ENCODE measurements at regions not wholly inside any gene's neighbourhood (a gene's known extent, or its start where the extent isn't known, plus 50 kb on each side); places are given as distances from the start of the nearest gene placed in this dataset.

DNA sequence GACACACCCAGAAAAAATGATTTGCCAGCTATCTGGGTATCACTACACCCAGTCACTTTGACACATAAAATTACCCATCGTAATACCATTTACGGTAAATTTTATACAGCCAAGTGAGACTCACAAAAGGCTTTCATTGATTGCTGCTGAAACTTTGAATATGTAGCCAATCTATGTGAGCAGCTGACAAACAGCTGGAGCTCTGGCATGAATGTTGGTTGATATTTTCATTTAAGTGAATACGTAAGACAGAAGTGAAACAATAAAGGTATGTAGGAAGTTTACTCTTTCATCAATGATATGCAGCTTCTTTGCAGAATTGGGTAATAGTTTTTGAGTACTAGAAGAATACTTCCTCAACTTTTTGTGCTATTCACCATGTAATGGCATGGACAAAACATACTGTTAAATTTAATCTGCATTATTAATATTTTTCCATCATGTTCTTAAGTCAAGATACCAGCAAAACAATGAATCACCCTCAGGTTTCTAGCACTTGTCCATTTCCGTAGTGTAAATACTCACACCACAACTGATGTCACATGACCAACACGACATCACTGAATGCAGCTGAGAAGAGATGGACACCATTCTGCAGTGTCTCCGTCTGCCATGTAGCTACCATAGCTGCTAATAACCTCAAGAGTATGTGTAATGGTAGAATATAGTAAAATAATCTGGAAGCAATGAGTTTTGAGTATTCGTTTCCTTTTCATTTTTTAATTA, 205.9 kb upstream of the HES1 start:
- DNase-seq (ENCODE audit: low spot score) = no peak

DNA sequence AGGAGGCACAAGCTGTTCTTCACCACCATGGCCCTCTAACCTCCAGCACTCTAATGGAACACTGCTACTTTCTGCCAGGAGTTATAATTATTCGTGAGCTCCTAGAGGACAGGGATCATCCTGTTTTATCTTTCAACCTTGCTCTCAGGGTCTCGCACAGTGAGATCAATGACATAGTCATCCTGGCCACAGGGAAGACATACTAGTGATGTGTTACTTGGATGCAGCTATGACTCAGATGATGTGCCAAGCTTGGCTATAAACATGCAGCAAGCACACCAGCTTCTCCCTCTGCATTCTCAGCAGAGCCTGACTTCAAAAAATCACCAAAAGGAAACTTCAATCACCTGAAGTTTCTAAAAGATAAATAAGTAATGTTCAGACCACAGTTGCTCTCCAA, 203.8 kb upstream of the HES1 start:
- DNase-seq (ENCODE audit: low spot score) = no peak

DNA sequence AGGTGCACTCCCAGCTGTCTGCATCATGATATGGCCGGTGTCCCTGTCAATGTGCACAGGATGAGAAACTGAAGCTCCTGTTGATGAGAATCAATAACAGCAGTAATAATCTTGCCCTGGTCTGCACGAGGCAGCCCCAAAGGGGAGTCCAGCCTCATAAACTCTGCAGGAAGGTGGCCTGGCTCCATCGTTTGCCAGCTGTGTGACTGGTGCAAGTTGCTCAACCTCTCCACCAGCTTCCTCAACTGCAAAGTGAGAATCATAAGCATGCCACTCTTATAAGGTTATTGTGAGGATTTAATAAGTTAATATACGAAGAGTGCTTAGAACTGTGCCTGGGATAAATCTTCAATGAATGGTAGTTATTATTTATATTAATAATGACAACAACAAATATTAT, 203.4 kb upstream of the HES1 start:
- DNase-seq (ENCODE audit: low spot score) = no peak

- no peak for DNase-seq (ENCODE audit: low spot score)
Measured at GRCh38 chr3:193933451-193933850, 202.5 kb upstream of the HES1 start.

DNA sequence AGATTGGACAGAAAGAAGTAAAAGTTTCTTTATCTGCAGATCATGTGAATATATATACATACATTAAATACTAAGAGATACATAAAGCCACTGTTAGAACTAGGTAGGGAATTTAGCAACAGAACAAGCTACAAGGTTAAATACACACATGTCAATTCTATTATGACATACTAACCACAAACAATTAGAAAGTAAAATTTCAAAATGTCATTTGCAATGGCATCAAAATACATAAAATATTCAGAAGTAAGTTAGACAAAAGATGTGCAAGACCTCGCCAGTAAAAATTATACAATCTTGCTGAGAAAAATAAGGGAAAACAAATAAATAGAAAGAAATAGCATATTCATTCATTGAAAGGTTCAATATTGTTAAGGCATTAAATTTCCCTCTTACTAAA, 200.0 kb upstream of the HES1 start:
- DNase-seq (ENCODE audit: low spot score) = no peak

DNA sequence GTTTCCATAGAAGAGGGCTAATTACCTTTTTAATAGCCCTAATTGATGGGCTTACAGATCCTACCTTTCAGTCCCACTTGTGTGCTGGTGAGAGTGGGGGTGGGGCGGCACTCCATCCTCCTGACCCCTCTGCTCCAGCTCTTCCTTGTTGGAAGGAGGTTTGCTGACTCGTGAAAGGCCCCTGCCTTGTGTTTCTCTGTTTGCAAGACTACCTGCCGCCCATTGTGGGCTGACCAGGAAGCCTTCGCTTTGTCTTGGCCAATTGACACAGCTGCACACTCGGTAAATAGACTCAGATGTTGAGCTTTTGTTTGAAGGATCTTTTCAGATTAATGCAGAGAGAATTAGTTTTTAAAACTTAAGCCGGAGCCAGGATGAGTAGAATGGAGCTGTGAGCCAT, 197.3 kb upstream of the HES1 start:
- DNase-seq (ENCODE audit: low spot score) = no peak

DNA sequence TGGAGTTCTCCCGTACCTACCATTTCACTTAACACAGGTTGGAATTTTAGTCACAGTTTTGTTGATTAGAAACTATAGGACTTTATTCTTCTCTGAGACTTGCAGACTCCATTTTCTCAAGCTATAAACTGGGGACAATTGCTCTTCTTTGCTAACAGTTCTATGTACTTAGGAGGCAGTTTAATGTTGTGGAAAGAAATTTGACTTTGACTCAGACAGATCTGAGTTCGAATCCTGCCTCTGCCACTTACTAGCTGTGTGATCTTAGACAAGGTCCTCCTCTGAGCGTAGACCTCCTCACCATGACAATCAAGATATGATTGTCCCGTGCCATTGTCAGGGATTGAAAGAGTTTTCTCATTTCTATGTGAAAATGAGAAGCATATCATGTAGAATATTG, 196.4 kb upstream of the HES1 start:
- DNase-seq (ENCODE audit: low spot score) = no peak

DNA sequence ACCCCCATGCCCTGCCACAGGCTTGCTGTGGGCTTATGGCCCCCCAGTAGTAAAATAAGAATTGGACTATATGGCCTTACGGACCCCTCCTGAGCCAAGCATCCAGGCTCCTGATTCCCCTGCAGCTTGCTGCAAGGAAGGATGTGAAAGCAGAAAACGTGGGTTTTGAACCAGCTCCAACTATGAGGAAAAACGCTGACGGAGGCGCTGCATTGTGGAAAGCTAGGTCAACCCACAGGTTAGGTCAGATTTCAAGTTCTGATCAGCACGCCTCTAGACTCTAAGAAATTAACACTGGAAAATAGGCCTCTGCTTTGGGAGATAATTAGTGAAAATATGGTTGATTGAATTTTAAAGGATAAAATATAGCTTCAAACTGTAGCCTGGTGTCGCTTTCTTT, 195.4 kb upstream of the HES1 start:
- DNase-seq (ENCODE audit: low spot score) = no peak

DNA sequence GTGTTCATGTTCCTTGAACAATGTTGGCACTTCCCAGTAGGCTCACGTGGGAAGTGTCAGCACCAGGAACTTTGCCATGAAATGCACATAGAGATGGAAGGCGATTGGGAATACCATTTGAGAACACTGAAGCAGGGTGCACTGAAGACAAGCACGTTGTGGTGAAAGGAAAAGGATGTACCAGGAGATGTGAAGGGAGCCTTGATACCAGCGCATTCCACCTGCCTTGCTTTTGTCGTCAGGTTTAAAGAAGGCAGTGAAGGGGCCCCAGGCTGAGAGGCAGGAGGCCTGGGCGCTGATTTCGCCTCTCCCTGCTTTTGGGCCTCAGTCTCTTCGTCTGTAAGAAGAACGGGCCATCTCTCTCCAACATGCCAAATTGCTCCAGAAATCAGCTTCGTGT, 194.5 kb upstream of the HES1 start:
- no peak for DNase-seq (ENCODE audit: low spot score)

GRCh38 chr3:193942516-193943055, 193.4 kb upstream of the HES1 start:
- no peak for DNase-seq (ENCODE audit: low spot score)

DNA sequence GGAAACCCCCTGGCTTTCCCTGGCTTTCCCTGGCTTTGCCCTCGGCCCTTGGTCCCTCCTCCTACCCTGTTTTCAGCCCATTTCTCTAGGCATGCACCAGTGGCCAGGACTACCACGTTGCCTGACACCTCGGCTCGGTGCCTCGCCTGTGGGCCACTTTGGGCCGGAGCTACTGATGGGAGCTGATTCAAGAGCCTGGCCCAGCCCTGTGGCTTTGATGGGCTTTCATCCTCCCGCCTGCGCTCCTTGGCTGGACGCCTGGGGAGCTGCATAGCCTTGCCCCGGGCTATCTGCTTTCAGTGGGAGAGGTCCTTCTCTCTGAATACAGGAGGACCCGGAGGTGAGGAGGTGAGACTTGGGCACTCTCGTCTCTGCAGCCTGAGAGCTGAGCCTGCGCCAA, 192.7 kb upstream of the HES1 start:
- no peak for DNase-seq (ENCODE audit: low spot score)

DNA sequence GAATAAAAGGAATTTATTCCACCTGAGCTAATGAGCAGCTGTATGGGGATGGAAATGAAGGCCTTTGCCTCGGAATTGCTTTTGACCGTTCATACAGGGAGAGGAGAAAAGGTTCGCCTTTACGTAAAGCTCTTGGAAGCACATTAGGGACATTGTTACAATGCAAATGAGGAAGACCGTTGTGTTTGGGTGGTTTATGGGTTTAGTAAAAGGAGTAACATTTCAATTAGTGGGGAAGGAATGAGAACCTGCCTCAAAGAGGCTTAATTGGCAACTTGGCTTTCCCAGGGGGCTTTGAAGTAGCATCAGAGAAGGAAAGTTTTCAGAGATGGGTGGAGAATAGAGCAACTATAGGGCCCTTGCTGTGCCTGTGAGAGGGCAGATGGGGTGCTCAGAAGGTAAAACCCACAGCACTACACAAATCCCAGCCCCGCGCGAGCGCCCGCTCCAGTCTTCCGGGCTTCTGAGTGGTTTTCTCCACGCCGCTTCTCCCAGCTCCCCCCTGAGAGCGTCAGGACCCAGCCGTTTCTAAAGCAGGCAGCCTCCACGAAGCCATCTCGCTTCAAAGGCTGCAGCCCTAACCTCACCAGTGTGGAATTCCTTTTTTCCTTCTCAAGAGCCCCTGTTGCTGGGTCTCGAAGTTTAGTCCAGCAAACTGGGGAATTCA, 192.0 kb upstream of the HES1 start:
- no peak for DNase-seq (ENCODE audit: low spot score)

- DNase-seq (ENCODE audit: low spot score) = no peak
Measured at GRCh38 chr3:193944518-193944884, 191.4 kb upstream of the HES1 start.

- no peak for DNase-seq (ENCODE audit: low spot score)
Measured at GRCh38 chr3:193945143-193945542, 190.8 kb upstream of the HES1 start.

DNA sequence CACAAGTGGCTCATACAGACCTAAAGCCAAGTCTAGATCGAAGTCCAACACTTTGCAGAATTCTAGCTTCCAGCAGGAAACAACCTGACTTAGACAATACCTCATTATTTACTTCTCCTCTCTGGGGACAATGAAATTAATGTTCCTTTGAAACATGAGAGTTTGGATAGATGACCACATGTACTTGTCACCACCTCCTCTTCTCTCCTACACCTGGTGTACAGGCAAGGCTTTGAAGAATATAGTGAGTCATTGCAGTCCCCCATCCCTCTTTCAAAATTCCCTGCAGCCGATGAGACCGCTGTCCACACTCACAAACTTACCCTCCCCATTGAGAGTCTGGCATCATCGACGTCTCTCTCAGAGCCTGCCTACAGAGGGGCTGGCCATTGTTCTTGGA, 189.0 kb upstream of the HES1 start:
- DNase-seq (ENCODE audit: low spot score) = no peak

DNA sequence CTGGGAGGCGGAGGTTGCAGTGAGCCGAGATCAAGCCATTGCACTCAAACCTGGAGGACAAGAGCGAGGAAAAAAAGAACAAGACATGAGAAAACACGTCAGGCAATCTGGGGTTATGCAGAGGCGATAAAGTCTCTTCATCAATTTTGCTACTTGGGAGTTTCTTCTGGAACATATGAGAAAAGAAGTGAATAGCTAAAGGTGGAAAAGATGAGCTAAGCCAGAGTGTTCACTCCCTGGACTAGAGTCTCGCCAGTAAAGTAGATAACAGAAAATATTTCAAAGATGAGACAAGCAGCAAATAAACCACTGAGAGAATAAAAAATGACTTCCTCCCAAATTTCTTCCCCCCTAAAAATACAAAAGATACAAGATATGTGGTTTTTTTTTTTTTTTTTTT, 188.4 kb upstream of the HES1 start:
- no peak for DNase-seq (ENCODE audit: low spot score)

DNA sequence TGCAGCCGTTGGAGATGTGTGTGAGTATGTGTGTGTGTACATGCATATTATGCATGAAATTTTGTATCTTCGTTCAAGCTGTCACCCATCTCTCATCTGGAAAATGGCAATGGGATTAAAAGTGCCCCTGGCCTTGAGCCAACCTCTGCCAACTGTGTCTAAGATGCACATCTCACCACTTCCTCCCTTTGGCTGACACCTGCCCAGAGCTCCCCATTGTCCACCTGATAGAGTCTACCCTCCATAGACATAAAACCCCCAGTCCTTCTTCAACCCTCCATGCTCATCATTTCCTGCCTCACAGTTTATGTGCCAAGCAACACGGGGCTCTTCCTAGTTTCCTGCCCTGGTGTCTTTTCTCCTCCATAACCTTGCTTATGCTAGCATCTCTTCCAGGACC, 187.5 kb upstream of the HES1 start:
- no peak for DNase-seq (ENCODE audit: low spot score)

GRCh38 chr3:193951859-193952258, 184.1 kb upstream of the HES1 start:
- no peak for DNase-seq (ENCODE audit: low spot score)

DNA sequence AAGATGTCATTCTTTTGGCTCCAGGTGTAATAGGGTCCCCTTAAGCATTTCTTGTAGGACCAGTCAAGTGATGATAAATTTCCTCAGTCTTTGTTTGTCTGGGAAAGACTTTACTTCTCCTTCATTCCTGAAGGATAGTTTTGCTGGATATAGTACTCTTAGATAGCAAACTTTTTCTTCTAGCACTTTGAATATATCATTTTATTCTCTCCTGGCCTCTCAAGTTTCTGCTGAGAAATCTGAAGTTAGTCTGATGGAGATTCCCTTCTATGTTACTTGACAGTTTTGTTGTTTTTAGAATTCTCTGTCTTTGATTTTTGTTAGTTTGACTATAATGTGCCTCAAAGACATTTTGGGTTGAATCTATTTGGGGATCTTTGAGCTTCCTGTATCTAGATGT, 181.2 kb upstream of the HES1 start:
- DNase-seq (ENCODE audit: low spot score) = no peak

DNA sequence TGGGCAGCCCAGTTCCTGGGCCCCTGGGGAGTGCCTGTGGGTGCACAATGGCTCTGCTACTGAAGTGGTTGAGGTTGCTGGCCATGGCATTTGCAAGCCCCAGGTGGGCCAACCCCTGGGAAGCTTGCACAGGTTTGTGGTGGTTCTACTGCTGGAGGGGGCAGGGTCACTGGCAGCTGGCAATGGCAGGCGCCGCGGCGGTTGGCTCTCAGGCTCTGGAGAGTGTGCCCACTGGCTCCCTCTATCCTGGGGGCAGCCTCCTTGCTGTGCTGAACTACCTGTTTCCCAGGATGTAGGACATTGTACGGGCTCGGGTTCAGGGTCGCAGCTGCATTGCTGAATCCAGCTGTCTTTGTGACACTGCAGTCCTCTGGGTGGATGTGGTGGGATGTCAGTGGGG, 180.2 kb upstream of the HES1 start:
- DNase-seq (ENCODE audit: low spot score) = no peak

DNA sequence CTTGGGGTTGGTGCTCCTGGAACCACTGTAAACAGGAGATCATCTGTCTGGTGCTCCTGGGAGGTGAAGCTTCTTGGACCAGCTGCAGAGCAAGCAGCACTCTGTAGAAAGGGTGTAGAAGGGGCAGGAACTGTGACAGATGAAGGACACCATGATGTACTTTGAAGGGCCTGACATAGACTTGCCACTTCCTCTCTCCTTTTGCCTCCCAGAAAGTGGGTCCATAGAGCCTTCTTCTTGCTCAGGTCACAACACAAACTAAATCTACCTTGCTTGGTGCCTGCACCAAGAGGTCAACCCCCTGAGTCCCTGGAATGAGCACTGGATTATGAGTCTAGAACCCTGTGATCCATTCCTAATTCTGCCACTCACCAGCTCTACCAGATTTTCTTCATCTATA, 176.1 kb upstream of the HES1 start:
- no peak for DNase-seq (ENCODE audit: low spot score)

DNA sequence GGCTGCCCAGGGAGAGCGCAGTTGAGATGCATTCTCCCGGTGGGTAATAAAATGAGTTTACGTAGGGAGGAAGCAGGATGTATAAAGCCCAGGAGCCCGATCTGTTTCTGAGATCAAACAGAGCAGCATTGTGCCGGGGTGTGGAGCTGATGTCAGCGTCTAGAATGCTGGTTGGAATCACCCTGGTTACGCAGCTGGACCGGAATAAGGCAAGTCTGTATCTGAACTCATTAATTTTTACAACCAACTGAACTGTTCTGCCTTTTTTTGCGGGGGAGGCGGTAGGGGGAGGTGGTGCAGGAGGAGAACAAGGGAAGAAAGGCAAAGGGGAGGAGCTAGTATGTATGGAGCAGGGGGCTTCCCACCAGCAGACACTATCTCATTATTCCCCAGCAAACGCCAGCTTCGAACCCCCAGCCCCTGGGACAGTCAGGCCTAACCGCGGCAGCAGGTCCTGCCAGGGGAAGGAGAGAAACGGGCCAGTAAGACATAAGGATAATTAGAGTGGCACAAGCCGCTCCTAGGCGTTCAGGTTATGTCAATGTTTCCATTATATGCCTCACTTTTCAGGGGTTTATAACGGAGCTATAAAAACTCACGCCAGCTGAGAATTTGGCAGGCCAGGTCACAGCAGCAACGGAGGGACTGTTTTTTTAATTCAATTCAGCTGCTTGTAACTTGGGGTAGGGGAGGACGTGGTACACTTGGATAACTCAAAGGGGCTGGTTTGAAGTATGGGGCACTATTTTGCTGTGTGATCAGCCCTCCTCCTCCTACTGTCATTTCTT, 175.3 kb upstream of the HES1 start:
- no peak for DNase-seq (ENCODE audit: low spot score)
